Fibroblast of lung (primary cell): ENCODE measurements at regions not wholly inside any gene's neighbourhood (a gene's known extent, or its start where the extent isn't known, plus 50 kb on each side); places are given as distances from the start of the nearest gene placed in this dataset.

Experiments
- CTCF ChIP-seq, 2 donors: IDR thresholded peaks in 1 of 2; conservative IDR thresholded peaks in 1 of 2; 1 replicate in 1 of 2; 2 replicates in 1 of 2; pipeline ENCODE4 v1.5.1; 2011 to 2012; ENCODE audit warnings: low read length in 2 of 2, control low read depth in 1 of 2, inconsistent platforms in 1 of 2, low read depth in 1 of 2, mild to moderate bottlenecking in 1 of 2
- EZH2 ChIP-seq: IDR thresholded peaks from 2 replicates; pipeline ENCODE4 v1.5.1; 2012; ENCODE audit warnings: low read length, control low read depth, mild to moderate bottlenecking; ENCODE audit errors: missing control alignments

GRCh38 chr3:23152989-23153388 lies 50.1 kb upstream of the UBE2E2 start:
- TF ChIP-seq CTCF (conservative IDR thresholded peaks at IDR 0.05 in 1 of 2, IDR thresholded peaks at IDR 0.05 in 1 of 2; ENCODE audit: low read depth in 1 of 2, low read length in 2 of 2) (no peak), EZH2 (no peak)
